ENCODE measurements at regions not wholly inside any gene's neighbourhood (a gene's known extent, or its start where the extent isn't known, plus 50 kb on each side); places are given as distances from the start of the nearest gene placed in this dataset.

DNA sequence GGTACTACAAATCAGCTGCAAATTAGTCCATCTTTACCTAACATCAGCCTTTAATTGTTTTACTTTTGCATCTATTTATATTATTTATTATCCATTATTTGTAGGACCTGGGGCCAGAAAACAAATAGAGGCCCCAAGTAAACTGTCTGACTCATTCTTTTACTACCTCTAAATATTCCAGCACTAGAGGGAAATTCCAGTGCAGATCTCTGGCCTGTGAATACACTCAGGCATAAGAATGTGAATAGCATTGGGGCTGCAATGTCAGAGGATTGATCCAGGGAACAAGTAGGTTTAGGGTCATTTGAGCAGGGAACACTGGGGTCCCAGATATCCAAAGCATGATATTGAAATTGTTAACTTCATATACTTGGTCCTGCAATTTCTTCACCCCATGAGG lies 176.6 kb upstream of the TYRP1 start:
- no peak for DNase-seq (ENCODE audit: low read depth)
- no peak overlapping the region for H3K4me3 ChIP-seq (ENCODE audit: low read depth, low read length)
- no peak for TF ChIP-seq CTCF (conservative IDR thresholded peaks at IDR 0.05; ENCODE audit: low read depth, low read length)

GRCh38 chr9:12538842-12539579 lies 154.2 kb upstream of the TYRP1 start:
- H3K4me3 ChIP-seq (ENCODE audit: low read depth, low read length): peak overlapping the region; percentile 41
- TF ChIP-seq CTCF (conservative IDR thresholded peaks at IDR 0.05; ENCODE audit: low read depth, low read length): no peak
- peak; percentile 18 for DNase-seq (ENCODE audit: low read depth)

- no peak for TF ChIP-seq CTCF (conservative IDR thresholded peaks at IDR 0.05; ENCODE audit: low read depth, low read length)
Measured at GRCh38 chr9:12539580-12539975, 153.6 kb upstream of the TYRP1 start.

GRCh38 chr9:12544700-12545099 lies 148.5 kb upstream of the TYRP1 start:
- no peak for DNase-seq (ENCODE audit: low read depth)
- no peak for TF ChIP-seq CTCF (conservative IDR thresholded peaks at IDR 0.05; ENCODE audit: low read depth, low read length)
- no peak overlapping the region for H3K4me3 ChIP-seq (ENCODE audit: low read depth, low read length)

More at GRCh38 chr9:12539580-12539975, 153.6 kb upstream of the TYRP1 start:
- DNase-seq (ENCODE audit: low read depth): peak; percentile 40
- peak overlapping the region; percentile 41 for H3K4me3 ChIP-seq (ENCODE audit: low read depth, low read length)

DNA sequence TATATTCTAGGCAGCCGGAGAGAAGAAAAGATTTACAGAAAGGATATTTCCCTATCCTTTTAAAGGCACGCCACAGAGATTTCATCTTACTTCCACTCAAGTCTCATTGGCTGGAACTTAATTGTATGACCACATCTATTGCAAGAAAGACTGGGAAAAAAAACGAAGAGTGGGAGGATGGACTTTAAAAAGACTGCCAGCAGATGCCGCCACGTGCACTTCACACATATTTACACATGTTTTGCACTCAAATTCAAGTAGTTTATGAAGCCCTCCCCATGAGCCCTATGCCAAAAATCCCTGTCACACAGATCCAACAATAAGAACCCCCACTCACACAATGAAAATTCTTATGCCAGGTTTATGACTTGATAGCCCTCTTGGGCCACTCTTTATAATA lies 138.5 kb upstream of the TYRP1 start:
- TF ChIP-seq CTCF (conservative IDR thresholded peaks at IDR 0.05; ENCODE audit: low read depth, low read length): peak; percentile 52
- H3K4me3 ChIP-seq (ENCODE audit: low read depth, low read length): no peak overlapping the region
- peak; percentile 53 for DNase-seq (ENCODE audit: low read depth)

- TF ChIP-seq CTCF (conservative IDR thresholded peaks at IDR 0.05; ENCODE audit: low read depth, low read length): no peak
- no peak overlapping the region for H3K4me3 ChIP-seq (ENCODE audit: low read depth, low read length)
- no peak for DNase-seq (ENCODE audit: low read depth)
Measured at GRCh38 chr9:12566404-12567090, 126.6 kb upstream of the TYRP1 start.
